Endothelial cell of umbilical vein (primary cell): ENCODE measurements at regions not wholly inside any gene's neighbourhood (a gene's known extent, or its start where the extent isn't known, plus 50 kb on each side); places are given as distances from the start of the nearest gene placed in this dataset.

ENCODE experiments used
- BruUV-seq: library from RNA; stranded (reverse); fragments of 400-500 nt; replicated peaks from 2 replicates; lab custom pipeline; 2021; lab: Mats Ljungman, UMichigan
- CTCF ChIA-PET: fragments of 300-600, 350-600 bp; sonication (Branson Sonifier 250); formaldehyde crosslinking; loops from one replicate; lab custom pipeline; 2021; ENCODE audit warnings: antibody characterized with exemption, inconsistent platforms; lab: Charles Lee
- POLR2A ChIA-PET: fragments of 300-600, 350-600 bp; sonication (Branson Sonifier 250); formaldehyde crosslinking; loops from one replicate; lab custom pipeline; 2021; ENCODE audit warnings: antibody characterized with exemption, inconsistent platforms; lab: Charles Lee
- DNase-seq: peaks from one replicate; pipeline ENCODE4 v3.0.0-alpha.2; 2011; ENCODE audit warnings: low read depth, low spot score
- FAIRE-seq: peaks from 2 replicates; lab custom pipeline; 2011; peaks lifted over from hg19 to GRCh38; lab: Jason Lieb, UNC
- H2AFZ ChIP-seq: 2 replicates; pipeline ENCODE4 v1.6.0; 2012; ENCODE audit warnings: low read depth, low read length, control low read depth, inconsistent platforms
- H3K27ac ChIP-seq: 2 replicates; pipeline ENCODE4 v1.5.1; 2011; ENCODE audit warnings: low read depth, mild to moderate bottlenecking, control low read depth, low read length, moderate library complexity; ENCODE audit not compliant: insufficient read depth
- H3K27me3 ChIP-seq, 2 experiments: 2 replicates each; pipeline versions ENCODE4 v1.6.0 to v1.6.1; 2011; ENCODE audit warnings: low read length in 2 of 2, mixed read lengths in 1 of 2; ENCODE audit not compliant: control insufficient read depth in 2 of 2, insufficient read depth in 2 of 2
- H3K36me3 ChIP-seq, 2 experiments: 2 replicates in 1 of 2; 3 replicates in 1 of 2; pipeline ENCODE4 v1.5.1; 2011; ENCODE audit warnings: low read length in 2 of 2, mild to moderate bottlenecking in 1 of 2, moderate library complexity in 1 of 2; ENCODE audit not compliant: control insufficient read depth in 2 of 2, insufficient read depth in 2 of 2; ENCODE audit errors: extremely low read depth in 1 of 2
- H3K4me1 ChIP-seq: 3 replicates; pipeline ENCODE4 v1.5.1; 2011; ENCODE audit warnings: mild to moderate bottlenecking, low read length; ENCODE audit not compliant: control insufficient read depth, insufficient read depth; ENCODE audit errors: extremely low read depth
- H3K4me2 ChIP-seq: 2 replicates; pipeline ENCODE4 v1.6.1; 2011; ENCODE audit warnings: low read length, control low read depth, mixed read lengths; ENCODE audit not compliant: insufficient read depth
- H3K4me3 ChIP-seq, 3 experiments: fragments of 200-600 bp in 1 of 3; sonication (generic), shearing (Covaris generic) in 1 of 3; replicated peaks in 1 of 3; 2 replicates each; pipeline ENCODE4 v1.5.1; 2011 to 2016; ENCODE audit warnings: control low read depth in 3 of 3, low read length in 3 of 3, mild to moderate bottlenecking in 2 of 3, inconsistent platforms in 1 of 3, low read depth in 1 of 3, moderate library complexity in 1 of 3; ENCODE audit not compliant: insufficient read depth in 1 of 3
- H3K79me2 ChIP-seq: 2 replicates; pipeline ENCODE4 v1.6.0; 2012; ENCODE audit warnings: low read length, inconsistent platforms; ENCODE audit not compliant: control insufficient read depth, insufficient read depth
- H3K9ac ChIP-seq: replicated peaks from 2 replicates; pipeline ENCODE3; 2011; ENCODE audit warnings: low read length, control low read depth; ENCODE audit not compliant: insufficient read depth; ENCODE audit errors: extremely low read depth
- H3K9me1 ChIP-seq: replicated peaks from 3 replicates; pipeline ENCODE4 v1.6.0; 2011; ENCODE audit warnings: mild to moderate bottlenecking, low read length; ENCODE audit not compliant: control insufficient read depth, insufficient read depth; ENCODE audit errors: extremely low read depth
- H3K9me3 ChIP-seq: replicated peaks from 2 replicates; pipeline ENCODE4 v1.5.1; 2012; ENCODE audit warnings: low read length, inconsistent platforms; ENCODE audit not compliant: control insufficient read depth, insufficient read depth
- H4K20me1 ChIP-seq: replicated peaks from 2 replicates; pipeline ENCODE3; 2011; ENCODE audit warnings: mild to moderate bottlenecking, low read length; ENCODE audit not compliant: control insufficient read depth, insufficient read depth; ENCODE audit errors: extremely low read depth
- CTCF ChIP-seq, 2 donors: IDR thresholded peaks; 1 replicate in 1 of 2; 2 replicates in 1 of 2; pipeline ENCODE4 v1.5.1; 2011; ENCODE audit warnings: low read length in 2 of 2, mild to moderate bottlenecking in 2 of 2, moderate library complexity in 2 of 2, control low read depth in 1 of 2, inconsistent platforms in 1 of 2, low read depth in 1 of 2; ENCODE audit not compliant: insufficient read depth in 1 of 2; ENCODE audit errors: extremely low read depth in 1 of 2
- EZH2 ChIP-seq: IDR thresholded peaks from 2 replicates; pipeline ENCODE4 v1.6.1; 2012; ENCODE audit warnings: borderline replicate concordance, low read depth, mild to moderate bottlenecking, moderate library complexity, low read length, inconsistent platforms; ENCODE audit not compliant: severe bottlenecking
- FOS ChIP-seq: IDR thresholded peaks from 2 replicates; pipeline ENCODE4 v1.6.1; 2011; ENCODE audit warnings: mild to moderate bottlenecking, low read length, moderate library complexity, borderline replicate concordance; ENCODE audit not compliant: insufficient read depth
- GATA2 ChIP-seq: IDR thresholded peaks from 2 replicates; pipeline ENCODE4 v1.7.0; 2011; ENCODE audit warnings: low read depth, mild to moderate bottlenecking, moderate library complexity, mixed read lengths, low read length; ENCODE audit not compliant: insufficient read length, insufficient read depth
- JUN ChIP-seq: IDR thresholded peaks from 2 replicates; pipeline ENCODE4 v1.6.1; 2011; ENCODE audit warnings: borderline replicate concordance, low read depth; ENCODE audit not compliant: insufficient read length, insufficient read depth
- MAX ChIP-seq: IDR thresholded peaks from 2 replicates; pipeline ENCODE4 v1.6.1; 2011; ENCODE audit not compliant: insufficient read depth, insufficient read length
- MYC ChIP-seq: IDR thresholded peaks from one replicate; pipeline ENCODE4 v1.6.1; 2011; ENCODE audit warnings: mild to moderate bottlenecking, low read depth, low read length
- POLR2A ChIP-seq: IDR thresholded peaks from 2 replicates; pipeline ENCODE4 v1.6.1; 2012; ENCODE audit warnings: low read depth, mild to moderate bottlenecking, control low read depth, low read length
- POLR2AphosphoS5 ChIP-seq: IDR thresholded peaks from 2 replicates; pipeline ENCODE4 v1.6.1; 2012; ENCODE audit warnings: low read depth, mild to moderate bottlenecking, control low read depth, low read length, moderate library complexity; ENCODE audit not compliant: insufficient read depth
- dilution Hi-C: fragments of 300-500 bp; cut with MboI; formaldehyde crosslinking; loops from one replicate; pipeline ENCODE4 v1.15.0; 2019; ENCODE audit warnings: low sequenced_read_pairs; ENCODE audit not compliant: extremely low pct_ligation_motif_present
- intact Hi-C: fragments of 100-400 bp; cut with micrococcal nuclease; formaldehyde crosslinking; loops from one replicate; pipeline ENCODE4 v1.10.0; 2022

DNA sequence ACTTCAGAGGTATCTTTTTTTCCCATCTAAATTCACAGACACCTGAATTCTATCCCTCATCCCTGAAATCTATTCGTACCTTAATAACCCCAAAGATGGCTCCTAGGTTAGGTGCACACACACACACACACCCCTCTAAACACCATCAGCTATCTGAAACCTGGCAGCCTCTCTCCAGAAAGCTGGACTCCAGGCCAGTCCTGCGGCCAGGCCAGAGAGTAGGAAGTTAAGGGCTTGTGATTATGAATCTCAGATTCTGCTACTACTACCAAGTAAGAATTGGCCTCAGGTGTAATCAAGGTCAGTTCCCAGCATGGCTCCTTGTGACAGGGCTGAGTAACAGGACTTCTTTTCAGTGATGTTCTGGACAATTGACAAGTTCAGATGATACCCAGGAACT, 244.2 kb upstream of the SERP2 start:
- no peaks in the 10 kb centered on the region for H3K79me2 ChIP-seq
- H3K9me1 ChIP-seq: no peaks in the 10 kb centered on the region
- H3K27me3 ChIP-seq: no peaks in the 10 kb centered on the region
- TF ChIP-seq CTCF (IDR thresholded peaks at IDR 0.05; ENCODE audit: extremely low read depth in 1 of 2, insufficient read depth in 1 of 2, low read depth in 1 of 2, low read length in 2 of 2) (no peak), JUN (no peak), MYC (no peak), POLR2A (no peak), FOS (no peak), GATA2 (no peak), POLR2AphosphoS5 (no peak), EZH2 (no peak), MAX (no peak)
- no peak overlapping the region for H3K4me2 ChIP-seq
- no peak overlapping the region for H3K27ac ChIP-seq
- no TSS peak for BruUV-seq
- H3K9me3 ChIP-seq: no peaks in the 10 kb centered on the region
- intact Hi-C loops: no loop called here
- FAIRE-seq (no peak), DNase-seq (no peak)
- dilution Hi-C loops: no loop called here
- H2AFZ ChIP-seq: no peak overlapping the region
- no peak overlapping the region for H3K9ac ChIP-seq
- POLR2A ChIA-PET: interaction anchor here (0.6 kb wide), 1 partner anchor 306 kb away, joined by 3 read pairs; no protein-coding TSS in a partner anchor
- no peaks in the 10 kb centered on the region for H3K36me3 ChIP-seq
- CTCF ChIA-PET: no interaction called here
- H3K4me3 ChIP-seq: no peak overlapping the region
- peaks cover 18% of the 10 kb centered on the region for H3K4me1 ChIP-seq
- no peaks in the 10 kb centered on the region for H4K20me1 ChIP-seq
